Activated CD4-positive, alpha-beta T cell treated with anti-CD3 and anti-CD28 coated beads, Interleukin-2, amount 50 U/mL, for 4 hours (primary cell): ENCODE measurements at regions not wholly inside any gene's neighbourhood (a gene's known extent, or its start where the extent isn't known, plus 50 kb on each side); places are given as distances from the start of the nearest gene placed in this dataset.
"Not testable (repeated sequence)": the region's sequence is repeated elsewhere in the genome, so short reads cannot be mapped to it uniquely, and the experiment has no call there.

ENCODE experiments used
- DNase-seq, 2 experiments: peaks; one replicate each; pipeline ENCODE4 v3.0.0-alpha.2; 2020

DNA sequence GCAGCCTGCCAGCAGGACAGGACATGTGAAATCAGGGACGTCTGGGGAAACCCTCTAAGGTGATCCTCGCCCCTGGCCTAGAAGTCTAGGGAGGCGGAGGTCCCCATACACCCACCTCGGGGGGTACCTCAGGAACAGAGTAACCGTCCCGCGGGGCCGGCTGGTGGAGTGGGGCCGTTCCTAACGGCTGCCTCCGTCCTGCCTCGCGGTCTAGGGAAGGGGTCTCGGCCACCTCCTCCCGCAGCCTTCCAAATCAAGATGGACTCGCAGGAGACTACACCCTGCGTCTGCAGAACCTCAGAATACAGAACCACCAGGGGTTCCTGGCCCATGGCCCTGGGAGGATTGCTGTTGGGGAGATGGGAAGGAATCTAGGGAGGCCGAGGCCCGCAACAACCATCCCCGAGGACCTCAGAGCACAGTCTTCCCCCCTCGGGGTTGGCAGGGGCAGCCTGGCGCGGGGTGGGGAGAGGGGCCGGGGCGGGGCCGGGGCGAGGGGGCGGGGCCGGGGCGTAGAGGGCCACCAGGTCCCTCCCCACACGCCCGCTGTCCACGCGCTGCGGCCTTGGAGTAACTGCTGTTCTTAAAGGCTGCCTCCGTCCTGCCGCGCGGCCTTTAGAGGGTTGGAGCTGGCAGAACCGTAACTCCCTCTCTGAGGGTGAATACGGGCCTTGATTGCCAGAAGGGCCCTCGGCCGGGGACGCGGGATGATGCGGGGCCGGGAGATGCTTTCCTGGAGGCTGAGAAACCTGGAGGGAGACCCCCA, 89.0 kb upstream of the MLN start:
- no peak for DNase-seq

DNA sequence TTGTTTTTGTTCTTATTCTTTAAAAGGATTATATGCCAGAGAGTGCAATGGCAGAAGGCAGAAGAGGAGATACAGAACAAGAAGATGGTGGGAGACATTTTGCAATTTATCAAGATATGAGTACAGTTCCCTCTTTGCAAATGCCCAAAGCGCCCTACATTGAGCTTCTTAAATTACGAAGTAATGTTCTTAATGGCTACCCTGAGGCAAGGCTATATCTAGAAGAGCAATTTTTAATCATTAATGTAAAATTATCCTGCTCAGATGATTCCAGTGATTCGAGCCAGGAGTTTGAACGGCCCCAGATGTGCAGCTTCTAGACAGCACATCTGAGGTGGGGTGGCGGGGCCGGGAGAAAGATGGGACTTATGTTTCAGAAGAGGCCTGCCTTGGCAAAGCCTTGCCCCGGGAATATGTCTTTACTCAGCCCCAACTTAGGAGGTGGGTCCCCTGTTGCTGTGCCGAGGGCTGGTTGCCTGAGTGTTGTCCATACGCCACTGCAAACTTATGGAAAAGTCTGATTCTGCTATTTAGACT, 84.9 kb upstream of the MLN start:
- no peak for DNase-seq

DNA sequence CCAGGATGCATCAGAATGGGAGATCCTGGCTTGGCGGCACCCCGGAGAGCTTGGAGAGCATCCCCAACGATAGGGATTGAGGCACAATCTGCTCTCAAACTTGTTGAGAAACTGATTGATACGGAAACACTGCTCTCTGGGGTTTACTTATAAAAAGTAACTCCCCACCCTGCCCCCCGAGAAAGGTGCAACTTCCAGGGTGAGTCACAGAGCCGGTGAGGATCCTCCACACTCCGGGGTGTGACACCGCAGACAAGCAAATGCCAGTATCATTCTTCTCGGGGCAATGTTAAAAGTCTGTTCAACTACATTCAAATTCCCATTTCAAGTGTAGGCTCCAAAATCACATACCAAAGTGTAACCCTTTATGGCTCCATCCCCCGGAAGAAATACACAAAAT, 84.4 kb upstream of the MLN start:
- DNase-seq: no peak

DNA sequence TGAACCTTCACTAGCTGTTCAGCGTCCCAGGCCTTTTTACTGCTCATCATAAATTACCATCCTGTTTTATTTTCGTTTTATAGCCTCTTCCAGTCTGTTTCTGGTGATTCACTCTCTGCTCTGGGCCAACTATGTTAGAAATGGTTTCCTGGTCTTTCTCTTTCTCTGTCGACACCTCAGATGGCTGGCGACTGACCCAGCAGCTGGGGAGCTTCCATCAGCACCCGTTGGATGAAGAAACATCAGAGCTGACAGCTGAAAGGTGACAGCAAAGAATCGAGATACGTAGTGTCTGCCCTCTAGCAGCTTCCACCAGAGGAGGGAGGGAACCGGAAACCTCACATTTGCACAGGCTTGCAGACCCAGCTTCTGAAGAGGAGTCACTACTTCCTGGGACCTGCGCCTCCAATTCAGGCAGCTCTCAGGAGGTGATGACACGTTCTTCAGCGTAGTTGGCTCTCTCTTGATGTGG, 82.9 kb upstream of the MLN start:
- peak in 1 of 2 experiments; percentile 9 for DNase-seq

DNA sequence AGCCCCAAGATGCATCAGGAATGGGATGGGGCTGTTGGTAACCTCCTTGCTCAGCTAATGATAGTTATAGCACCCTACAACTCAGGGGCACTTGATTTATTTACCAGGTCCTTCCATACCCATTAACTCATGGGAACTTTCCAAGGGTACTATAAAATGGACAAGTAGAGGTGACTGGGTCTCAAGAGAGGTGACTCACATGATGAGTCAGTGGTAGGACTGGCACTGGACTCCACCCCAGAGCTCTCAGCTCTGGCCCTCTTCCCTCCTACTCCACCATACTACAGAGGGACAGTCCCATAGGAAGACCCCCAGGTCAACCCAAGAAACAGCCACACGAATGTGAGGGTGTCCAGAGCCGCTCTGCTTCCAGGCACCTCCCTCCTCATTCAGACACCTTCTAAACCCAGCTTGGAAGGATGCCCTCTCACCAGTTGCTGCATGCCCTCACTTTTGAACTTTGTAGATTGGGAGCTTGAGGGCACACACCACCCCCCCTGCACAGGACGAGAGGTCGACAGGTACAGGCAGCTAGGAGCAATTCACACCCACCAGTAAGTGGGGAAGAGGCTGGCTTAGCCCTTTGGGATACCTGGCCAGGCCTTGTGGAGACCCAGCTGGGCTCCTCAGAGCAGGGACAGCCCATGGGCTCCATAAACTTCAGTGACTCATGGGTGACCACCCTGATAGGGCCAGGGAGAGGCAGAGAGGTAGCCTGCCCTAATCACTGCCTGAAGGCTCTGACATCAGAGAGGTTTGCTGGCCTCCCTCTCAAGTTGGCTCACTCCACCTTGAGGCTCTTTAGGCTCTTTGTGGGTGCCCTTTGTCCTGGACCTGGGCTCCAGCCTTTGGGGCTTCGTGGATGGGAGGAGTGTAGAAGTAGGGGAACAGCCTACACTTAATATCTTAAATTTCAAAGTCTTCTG, 81.6 kb upstream of the MLN start:
- no peak for DNase-seq

DNA sequence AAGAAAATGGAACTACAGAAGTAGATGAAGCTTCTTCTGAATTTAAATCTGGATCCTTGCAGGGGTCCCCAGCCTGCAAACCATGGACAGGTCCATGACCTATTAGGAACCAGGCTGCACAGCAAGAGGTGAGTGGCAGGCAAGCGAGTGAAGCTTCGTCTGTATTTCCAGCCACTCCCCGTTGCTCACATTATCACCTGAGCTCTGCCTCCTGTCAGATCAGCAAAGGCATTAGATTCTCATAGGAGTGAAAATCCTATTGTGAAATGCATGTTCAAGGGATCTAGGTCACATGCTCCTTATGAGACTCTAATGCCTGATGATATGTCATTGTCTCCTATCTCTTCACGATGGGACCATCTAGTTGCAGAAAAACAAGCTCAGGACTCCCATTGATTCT, 79.8 kb upstream of the MLN start:
- DNase-seq: not testable (repeated sequence)

DNA sequence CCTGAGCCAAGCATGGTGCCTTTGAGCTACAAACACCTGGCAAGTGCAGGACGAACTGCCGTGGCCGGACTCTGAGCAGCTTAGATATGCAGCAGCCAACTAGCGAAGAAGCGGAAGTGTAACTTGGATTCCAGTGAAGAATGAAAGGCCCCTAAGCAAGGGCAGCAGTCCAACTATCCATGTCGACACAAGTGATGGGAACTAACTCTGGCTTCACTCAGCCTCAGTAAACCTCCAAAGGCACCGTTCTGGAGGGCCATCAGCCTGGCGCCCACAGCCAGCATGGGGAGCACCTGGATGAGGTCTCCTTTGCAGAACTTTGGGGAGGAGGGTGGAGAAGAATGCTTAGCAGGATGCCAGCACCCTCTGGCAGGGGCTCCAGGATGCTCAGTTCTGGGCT, 78.4 kb upstream of the MLN start:
- no peak for DNase-seq

DNA sequence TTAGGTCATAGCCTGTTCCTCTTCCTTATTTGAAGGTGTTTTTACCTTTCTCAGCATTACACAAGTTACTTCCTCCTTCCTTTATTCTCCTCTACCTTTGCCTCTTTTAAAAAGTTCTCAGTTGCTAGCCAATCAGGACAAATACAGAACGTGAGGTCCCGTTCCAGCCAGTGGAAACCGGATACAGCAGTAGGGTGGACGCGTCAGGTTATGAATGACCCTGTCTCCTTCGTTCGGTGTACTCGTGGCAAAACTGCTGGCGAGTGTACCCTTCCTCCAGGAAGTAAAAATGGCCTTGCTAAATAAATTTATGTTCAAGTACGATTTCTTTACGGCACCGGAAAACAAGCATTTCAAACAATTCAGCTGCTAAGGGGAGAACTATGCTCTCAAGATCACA, 77.0 kb upstream of the MLN start:
- DNase-seq: no peak

DNA sequence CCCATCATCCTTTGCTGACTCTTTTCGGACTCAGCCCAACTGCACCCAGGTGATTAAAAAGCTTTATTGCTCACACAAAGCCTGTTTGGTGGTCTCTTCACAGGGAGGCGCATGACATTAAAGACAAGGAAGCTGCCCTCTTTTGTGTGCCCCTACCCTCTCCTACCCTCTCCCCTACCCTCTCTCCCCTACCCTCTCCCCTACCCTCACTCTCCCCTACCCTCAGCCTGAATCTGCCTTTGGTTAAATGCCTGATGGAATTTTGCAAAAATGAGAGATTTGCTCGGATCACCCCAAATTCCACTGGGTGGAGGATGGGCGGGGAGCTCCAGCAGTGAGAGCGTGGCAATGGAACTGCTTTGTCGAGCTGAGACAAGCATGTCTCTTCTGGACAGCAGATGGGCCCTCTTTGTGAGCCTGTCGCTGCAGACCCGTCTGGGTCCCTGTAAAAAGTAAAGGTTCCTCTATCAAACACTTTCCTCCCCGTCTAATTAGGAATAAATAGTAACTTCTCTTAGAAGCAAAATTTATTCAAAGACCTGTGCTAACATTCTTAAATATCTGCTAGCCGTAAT, 76.4 kb upstream of the MLN start:
- DNase-seq: no peak

DNA sequence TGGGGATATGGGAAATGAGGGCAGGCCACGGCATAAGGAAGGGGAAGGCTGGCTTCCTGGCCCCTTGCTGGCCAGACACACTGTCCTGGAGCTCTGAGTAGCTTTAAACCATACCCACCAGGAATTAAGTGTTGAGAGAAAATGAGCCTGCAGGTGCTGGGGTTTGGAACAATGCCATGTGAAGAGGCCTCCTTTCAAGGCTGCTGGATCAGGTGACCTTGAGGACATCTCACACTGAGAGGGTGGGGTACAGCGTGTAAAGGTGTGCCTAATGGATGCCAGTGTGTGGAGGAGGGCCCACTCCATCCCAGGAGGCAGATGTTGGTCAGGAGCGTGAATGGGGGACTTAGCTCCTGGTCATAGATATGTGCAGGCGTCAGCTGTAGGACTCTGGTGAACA, 74.8 kb upstream of the MLN start:
- no peak for DNase-seq

DNA sequence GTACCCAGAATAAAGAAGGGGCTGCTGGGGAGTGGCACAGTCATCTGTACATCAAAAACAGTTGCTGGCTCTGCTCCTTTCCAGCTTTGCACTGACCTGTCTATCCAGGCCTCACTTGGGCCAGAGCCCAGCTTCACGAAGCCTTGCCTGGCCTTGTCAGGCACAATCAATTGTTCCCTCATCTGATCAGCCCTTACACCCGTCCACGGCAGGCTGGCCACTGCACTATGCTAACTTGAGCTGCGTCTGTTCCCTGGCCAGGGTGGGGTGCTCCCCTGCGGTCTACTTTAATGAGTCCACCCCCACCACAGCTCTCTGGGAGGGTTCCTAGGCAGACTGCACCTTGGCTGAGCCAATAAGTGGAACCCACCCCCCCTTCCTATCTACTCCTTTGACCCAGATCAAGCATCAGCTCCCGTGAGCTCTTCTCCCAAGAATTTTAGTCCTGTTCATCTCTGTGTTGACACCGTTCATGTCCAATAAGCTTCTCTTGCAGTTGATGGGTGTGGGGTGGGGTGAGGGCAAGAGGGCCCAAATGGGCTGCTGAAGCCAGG, 74.3 kb upstream of the MLN start:
- DNase-seq: no peak

DNA sequence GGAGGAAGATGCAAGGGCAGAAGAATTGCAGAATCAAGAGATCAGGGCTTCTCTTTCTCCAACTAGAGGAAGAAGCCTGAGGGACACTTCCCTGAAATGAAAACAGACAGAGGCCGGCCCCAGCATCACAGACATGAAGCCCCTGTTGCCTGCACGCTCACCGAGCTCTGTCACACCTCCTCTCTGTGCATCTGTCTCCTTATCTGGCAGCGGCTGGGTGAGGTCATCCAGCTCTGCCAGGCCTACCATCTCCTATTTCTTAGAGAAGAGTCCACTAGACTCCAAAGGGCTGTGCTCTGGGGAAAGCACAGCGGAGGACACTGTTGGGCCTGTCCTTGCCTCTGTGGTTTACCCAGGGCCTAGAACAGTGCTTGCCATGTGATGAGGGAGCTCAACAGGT, 71.9 kb upstream of the MLN start:
- no peak for DNase-seq

DNA sequence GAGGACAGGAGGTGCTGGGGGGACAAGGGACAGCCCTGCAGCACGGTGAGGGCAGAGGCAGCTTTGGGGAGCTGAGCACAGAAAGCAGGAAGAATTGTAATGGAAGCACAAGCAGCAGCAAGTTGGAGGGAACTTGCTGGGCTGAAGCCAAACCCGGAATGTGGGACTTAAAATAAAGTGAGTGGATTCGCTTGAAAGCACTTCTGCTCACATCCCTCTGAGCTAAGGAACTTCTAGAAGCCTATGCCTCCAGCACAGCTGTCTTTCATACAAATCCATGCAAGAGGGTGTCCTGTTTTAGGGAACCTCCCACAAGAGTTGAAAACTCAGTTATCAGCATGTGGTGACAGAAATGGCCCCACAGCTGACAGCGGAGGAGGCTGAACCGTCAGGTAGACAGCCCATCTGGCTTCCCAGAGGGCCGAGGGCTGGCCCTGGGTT, 71.4 kb upstream of the MLN start:
- no peak for DNase-seq

DNA sequence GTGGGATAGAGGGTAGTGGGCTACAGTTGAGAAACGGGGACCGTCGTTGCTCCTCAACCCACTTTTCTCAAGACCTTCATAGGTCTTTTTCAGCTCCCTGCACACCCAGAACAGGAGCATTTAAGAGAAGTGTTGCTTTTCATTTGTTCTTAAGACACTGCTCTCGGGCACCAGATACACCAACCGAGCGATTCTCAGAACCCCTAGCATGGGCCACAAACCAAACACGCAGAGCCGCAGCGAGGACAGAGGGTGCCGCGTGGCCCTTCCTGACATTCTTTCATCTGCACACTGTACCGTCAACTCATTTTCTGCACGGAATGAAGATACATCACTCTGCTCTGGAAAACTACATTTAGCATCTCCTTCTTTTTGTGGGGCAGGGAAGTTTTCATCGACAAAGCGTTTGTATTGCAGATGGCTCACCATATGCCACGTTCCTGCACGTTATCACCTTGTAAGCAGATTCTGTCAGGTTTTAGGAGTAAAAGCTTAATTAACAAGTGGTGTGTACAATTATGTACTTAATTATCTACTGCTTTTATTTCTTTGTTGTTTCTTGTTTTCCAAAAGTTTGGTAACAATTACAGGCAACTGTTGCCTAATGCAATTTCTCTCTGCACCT, 70.4 kb upstream of the MLN start:
- no peak for DNase-seq

DNA sequence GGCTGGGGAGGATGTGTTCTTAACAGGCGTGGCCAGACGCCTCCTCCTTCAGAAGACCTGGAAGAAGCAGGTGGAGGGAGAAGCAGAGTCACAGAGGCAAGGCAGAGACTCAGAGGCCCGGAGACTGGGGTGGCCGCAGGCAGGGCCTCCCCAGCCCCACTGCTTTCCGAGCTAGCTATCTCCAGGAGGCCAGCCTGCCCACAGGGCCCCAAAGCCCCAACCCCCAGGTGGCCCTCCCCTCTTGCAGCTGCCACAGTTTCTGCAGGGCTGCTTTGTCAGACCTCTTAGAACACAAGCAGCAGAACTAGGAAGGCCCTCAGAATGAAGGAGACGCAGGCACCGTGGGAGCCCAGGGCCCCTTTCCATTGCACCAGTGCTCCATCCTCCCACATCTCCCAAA, 69.0 kb upstream of the MLN start:
- no peak for DNase-seq

DNA sequence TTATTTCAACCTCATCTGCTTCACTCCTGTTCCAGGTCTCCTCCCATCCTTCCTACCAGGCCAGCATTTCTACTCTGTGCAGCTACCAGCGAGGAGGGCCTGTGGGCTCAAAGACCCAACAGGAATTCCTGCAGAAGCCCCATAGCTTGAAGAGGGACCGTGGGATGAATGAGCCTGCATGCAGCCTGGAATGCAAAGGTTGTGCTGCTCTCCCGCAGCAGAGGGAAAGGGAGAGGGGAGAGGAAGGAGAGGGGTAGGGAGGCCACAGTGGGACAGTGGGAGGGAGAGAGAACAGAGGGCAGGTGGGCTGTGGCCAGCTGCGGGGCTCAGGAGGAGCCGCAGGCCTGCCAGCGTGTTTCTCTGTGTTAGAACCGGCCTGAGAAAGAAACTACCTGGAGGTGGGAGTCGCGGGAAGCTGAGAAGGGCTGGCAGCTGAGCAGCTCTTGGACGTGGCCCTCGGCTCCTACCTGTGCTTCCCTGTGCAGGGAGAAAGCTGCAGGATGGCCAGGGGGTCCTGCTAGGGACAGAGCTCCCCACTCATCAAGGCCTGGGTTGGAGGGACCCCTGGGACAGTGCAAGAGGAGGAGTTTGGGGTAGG, 66.1 kb upstream of the MLN start:
- no peak for DNase-seq

DNA sequence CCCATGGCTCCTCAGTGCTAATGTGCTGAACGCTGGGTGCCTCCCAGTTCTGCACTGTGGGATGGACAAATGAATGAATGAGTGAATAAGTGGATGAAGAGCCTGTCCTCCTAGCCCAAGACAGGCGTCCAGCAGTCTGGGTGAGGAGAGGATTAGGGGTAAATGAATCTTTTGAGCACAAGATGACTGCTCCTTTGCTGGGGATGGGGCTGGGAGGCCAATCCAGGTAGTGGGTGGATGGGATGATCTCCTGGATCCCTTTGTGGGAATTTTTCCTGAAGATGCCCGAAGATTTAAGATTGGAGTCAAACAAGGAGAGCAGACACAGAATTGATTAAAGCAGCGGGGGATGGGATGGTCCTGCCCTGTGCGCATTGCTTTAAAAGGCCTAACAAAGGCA, 65.3 kb upstream of the MLN start:
- DNase-seq: no peak

DNA sequence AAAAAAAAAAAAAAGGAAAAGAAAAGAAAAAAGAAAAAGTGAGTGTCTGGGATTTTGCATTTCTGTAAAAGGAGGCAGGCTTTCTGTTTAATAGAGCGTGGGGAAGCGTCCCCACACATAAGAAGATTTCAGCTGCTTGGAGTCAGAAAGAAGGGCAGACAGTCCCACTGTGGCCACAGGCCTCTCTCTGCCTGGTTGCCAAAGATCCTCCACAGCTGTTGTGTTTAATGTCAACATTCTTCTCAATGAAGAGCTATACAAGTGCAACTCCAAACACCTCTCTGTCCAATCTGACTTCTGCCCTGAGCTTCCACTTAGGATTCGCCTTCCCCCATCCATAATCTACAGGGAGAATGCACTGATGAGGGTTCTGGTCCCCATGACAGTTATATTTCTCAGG, 64.3 kb upstream of the MLN start:
- DNase-seq: no peak

DNA sequence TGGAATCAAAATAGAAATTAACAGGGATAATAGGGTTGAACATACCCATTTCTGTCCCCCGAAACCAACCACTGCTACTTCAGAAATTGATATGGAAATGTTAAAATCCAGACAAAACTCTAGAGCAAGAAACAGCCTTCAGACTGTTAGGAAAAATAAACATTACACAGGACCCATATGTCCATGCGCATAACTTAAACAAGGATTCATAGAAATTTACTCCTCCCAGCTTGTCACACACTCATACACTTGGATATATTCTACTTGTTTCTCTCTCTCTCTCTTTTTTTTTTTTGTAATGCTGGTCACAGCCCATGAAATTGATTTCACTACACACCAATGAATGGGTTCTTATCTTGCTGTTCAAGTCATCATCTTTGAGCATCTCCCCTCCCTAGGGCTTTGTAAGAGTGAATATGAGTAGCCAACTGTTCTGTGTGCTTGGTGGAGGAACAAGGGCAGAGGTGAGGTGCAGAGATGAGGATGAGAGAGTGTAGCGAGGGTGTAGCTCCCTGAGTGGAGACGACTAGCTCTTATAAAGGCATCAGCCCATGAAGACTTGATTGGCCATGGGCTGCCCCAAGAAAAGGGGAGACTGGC, 61.8 kb upstream of the MLN start:
- no peak for DNase-seq

DNA sequence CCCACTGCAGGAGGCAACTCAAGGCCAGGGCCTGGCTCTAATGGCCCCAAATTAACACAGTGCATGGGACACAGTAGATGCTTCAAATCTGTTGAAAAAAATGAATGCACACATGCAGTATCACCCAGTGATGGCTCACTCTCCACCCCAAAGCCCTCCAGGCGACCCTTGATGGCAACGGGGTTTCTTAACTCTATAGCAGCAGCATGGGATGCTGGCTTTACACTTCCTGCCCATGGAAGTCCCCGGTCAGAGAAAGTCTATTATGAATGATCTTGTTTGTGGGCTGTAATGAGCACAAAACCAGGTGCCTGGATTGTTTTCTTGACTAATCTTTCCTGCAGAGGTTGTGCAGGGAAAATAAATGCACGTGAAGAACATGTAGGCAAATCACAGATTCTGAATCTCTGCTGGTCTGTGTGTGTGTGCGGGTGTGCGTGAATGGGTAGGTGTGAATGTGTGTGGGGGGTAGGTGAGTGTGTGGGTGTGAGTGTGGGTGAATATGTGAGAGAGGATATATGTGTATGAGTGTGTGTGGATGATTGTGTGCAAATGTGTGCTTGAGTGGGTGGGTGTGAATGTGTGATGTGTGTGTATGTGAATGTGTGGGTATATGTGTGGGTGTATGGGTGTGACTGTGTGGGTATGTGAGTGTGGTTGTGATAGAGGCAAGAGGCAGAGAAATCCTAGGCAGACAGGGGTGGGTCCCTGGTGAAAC, 60.1 kb upstream of the MLN start:
- peak in 1 of 2 experiments; percentile 12 for DNase-seq

DNA sequence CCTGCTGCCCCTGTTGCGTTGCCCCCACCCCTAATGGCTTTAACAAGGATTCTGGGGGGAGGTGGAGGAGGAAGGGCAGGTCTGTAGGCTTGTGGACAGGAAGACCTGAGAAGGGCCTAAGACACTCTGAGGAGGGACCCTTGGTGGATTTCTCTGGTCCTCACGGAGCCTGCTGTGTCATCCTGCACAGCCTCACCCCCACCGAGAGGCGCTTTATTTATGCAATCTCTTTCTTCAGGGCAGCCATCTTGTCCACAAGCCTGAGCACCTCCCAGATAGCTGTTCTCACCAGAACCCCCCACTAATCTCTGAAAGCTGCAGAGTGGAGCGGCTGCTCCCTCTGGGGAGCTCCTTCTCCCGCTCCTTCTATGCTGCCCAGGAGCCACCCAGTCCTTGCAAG, 59.3 kb upstream of the MLN start:
- no peak for DNase-seq
